WI38 (cell line): ENCODE measurements at regions not wholly inside any gene's neighbourhood (a gene's known extent, or its start where the extent isn't known, plus 50 kb on each side); places are given as distances from the start of the nearest gene placed in this dataset.

Experiments used
- H3K4me3 ChIP-seq: 2 replicates; pipeline ENCODE4 v1.5.1; 2011; ENCODE audit warnings: low read depth, mild to moderate bottlenecking, control low read depth, low read length
- CTCF ChIP-seq: IDR thresholded peaks from 2 replicates; pipeline ENCODE4 v1.5.1; 2012; ENCODE audit warnings: low read depth, mild to moderate bottlenecking, control low read depth, low read length

- TF ChIP-seq CTCF = peak; percentile 26
These were observed 91.1 kb downstream of the INHBB start for GRCh38 chr2:120436885-120437603.

GRCh38 chr2:120437604-120438000 is 91.7 kb downstream of the INHBB start:
- TF ChIP-seq CTCF = no peak
- H3K4me3 ChIP-seq = no peak overlapping the region

More at GRCh38 chr2:120436885-120437603, 91.1 kb downstream of the INHBB start:
- no peak overlapping the region for H3K4me3 ChIP-seq

- H3K4me3 ChIP-seq = no peak overlapping the region
- no peak for TF ChIP-seq CTCF
These were observed 92.5 kb downstream of the INHBB start for GRCh38 chr2:120438301-120439066.

- no peak for TF ChIP-seq CTCF
- no peak overlapping the region for H3K4me3 ChIP-seq
These were observed 93.1 kb downstream of the INHBB start for GRCh38 chr2:120439067-120439368.

GRCh38 chr2:120439637-120440384 is 93.9 kb downstream of the INHBB start:
- no peak for TF ChIP-seq CTCF
- no peak overlapping the region for H3K4me3 ChIP-seq

GRCh38 chr2:120440521-120441350 is 94.8 kb downstream of the INHBB start:
- no peak overlapping the region for H3K4me3 ChIP-seq
- TF ChIP-seq CTCF = no peak
